ENCODE measurements at regions not wholly inside any gene's neighbourhood (a gene's known extent, or its start where the extent isn't known, plus 50 kb on each side); places are given as distances from the start of the nearest gene placed in this dataset.

DNA sequence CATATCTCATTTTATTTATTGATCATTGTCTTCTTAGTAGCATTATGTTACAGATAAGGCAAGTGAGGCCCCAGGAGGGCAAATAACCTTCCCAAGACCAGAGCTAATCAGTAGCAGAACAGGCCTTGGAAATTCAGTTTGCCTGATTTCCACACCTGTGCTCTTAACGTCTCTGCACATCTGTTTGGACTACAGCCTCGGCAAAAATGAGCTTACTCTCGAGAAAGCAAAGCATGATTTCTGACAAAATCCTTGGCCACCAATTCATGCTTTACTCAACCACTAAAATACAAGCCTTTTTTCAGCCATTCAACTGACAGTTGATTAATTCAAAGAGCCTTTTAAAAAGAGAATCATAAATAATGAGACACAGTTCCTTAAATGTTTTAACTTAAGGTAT is 309.3 kb upstream of the HTR2A start:
- TF ChIP-seq, protein P1, sequence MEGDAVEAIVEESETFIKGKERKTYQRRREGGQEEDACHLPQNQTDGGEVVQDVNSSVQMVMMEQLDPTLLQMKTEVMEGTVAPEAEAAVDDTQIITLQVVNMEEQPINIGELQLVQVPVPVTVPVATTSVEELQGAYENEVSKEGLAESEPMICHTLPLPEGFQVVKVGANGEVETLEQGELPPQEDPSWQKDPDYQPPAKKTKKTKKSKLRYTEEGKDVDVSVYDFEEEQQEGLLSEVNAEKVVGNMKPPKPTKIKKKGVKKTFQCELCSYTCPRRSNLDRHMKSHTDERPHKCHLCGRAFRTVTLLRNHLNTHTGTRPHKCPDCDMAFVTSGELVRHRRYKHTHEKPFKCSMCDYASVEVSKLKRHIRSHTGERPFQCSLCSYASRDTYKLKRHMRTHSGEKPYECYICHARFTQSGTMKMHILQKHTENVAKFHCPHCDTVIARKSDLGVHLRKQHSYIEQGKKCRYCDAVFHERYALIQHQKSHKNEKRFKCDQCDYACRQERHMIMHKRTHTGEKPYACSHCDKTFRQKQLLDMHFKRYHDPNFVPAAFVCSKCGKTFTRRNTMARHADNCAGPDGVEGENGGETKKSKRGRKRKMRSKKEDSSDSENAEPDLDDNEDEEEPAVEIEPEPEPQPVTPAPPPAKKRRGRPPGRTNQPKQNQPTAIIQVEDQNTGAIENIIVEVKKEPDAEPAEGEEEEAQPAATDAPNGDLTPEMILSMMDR (IDR thresholded peaks at IDR 0.05; ENCODE audit: poor library complexity, severe bottlenecking): no peak
- TF ChIP-seq POLR2AphosphoS5 (IDR thresholded peaks at IDR 0.05): no peak
- no peak for TF ChIP-seq RAD21 (conservative IDR thresholded peaks at IDR 0.05)
- TF ChIP-seq EZH2 (IDR thresholded peaks at IDR 0.05; ENCODE audit: borderline replicate concordance, insufficient read depth, low read length, poor library complexity, severe bottlenecking): no peak
- TF ChIP-seq TAF1 (IDR thresholded peaks at IDR 0.05; ENCODE audit: low read depth): no peak
- TF ChIP-seq, protein P2, sequence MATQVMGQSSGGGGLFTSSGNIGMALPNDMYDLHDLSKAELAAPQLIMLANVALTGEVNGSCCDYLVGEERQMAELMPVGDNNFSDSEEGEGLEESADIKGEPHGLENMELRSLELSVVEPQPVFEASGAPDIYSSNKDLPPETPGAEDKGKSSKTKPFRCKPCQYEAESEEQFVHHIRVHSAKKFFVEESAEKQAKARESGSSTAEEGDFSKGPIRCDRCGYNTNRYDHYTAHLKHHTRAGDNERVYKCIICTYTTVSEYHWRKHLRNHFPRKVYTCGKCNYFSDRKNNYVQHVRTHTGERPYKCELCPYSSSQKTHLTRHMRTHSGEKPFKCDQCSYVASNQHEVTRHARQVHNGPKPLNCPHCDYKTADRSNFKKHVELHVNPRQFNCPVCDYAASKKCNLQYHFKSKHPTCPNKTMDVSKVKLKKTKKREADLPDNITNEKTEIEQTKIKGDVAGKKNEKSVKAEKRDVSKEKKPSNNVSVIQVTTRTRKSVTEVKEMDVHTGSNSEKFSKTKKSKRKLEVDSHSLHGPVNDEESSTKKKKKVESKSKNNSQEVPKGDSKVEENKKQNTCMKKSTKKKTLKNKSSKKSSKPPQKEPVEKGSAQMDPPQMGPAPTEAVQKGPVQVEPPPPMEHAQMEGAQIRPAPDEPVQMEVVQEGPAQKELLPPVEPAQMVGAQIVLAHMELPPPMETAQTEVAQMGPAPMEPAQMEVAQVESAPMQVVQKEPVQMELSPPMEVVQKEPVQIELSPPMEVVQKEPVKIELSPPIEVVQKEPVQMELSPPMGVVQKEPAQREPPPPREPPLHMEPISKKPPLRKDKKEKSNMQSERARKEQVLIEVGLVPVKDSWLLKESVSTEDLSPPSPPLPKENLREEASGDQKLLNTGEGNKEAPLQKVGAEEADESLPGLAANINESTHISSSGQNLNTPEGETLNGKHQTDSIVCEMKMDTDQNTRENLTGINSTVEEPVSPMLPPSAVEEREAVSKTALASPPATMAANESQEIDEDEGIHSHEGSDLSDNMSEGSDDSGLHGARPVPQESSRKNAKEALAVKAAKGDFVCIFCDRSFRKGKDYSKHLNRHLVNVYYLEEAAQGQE (IDR thresholded peaks at IDR 0.05; ENCODE audit: borderline replicate concordance): no peak
- no peak for TF ChIP-seq MXI1 (conservative IDR thresholded peaks at IDR 0.05; ENCODE audit: poor library complexity, severe bottlenecking)
- no peak for TF ChIP-seq EP300 (conservative IDR thresholded peaks at IDR 0.05; ENCODE audit: poor library complexity, severe bottlenecking)
- TF ChIP-seq SMC3 (conservative IDR thresholded peaks at IDR 0.05; ENCODE audit: poor library complexity): no peak

Measured in neural cell (in vitro differentiated cells).